Stimulated activated CD4-positive, alpha-beta T cell treated with anti-CD3 and anti-CD28 coated beads, Interleukin-2, amount 100 ng/mL, for 48 hours (primary cell): ENCODE measurements at regions not wholly inside any gene's neighbourhood (a gene's known extent, or its start where the extent isn't known, plus 50 kb on each side); places are given as distances from the start of the nearest gene placed in this dataset.
"Not testable (repeated sequence)": the region's sequence is repeated elsewhere in the genome, so short reads cannot be mapped to it uniquely, and the experiment has no call there.

Source experiments
- DNase-seq, 2 donors: peaks; one replicate each; pipeline ENCODE4 v3.0.0-alpha.2; 2020

- DNase-seq: no peak
Measured at GRCh38 chr5:155116456-155117251, 103.1 kb downstream of the KIF4B start.

GRCh38 chr5:155125551-155126095 lies 112.1 kb downstream of the KIF4B start:
- no peak for DNase-seq

GRCh38 chr5:155126573-155126972 lies 113.0 kb downstream of the KIF4B start:
- DNase-seq: no peak

GRCh38 chr5:155127552-155127951 lies 114.0 kb downstream of the KIF4B start:
- no peak for DNase-seq

GRCh38 chr5:155128786-155129512 lies 115.4 kb downstream of the KIF4B start:
- DNase-seq: no peak

GRCh38 chr5:155129513-155129880 lies 115.9 kb downstream of the KIF4B start:
- no peak for DNase-seq

GRCh38 chr5:155134130-155134529 lies 120.6 kb downstream of the KIF4B start:
- no peak for DNase-seq

GRCh38 chr5:155136216-155136850 lies 122.8 kb downstream of the KIF4B start:
- no peak for DNase-seq

- DNase-seq: no peak
Measured at GRCh38 chr5:155137683-155138082, 124.1 kb downstream of the KIF4B start.

- no peak for DNase-seq
Measured at GRCh38 chr5:155140646-155141045, 127.1 kb downstream of the KIF4B start.

GRCh38 chr5:155144956-155145355 lies 131.4 kb downstream of the KIF4B start:
- no peak for DNase-seq

GRCh38 chr5:155147222-155147621 lies 133.7 kb downstream of the KIF4B start:
- no peak for DNase-seq

- DNase-seq: no peak
Measured at GRCh38 chr5:155148694-155149093, 135.1 kb downstream of the KIF4B start.

- DNase-seq: no peak
Measured at GRCh38 chr5:155150012-155150411, 136.5 kb downstream of the KIF4B start.

- no peak for DNase-seq
Measured at GRCh38 chr5:155154973-155155372, 141.4 kb downstream of the KIF4B start.

GRCh38 chr5:155163084-155163483 lies 149.5 kb downstream of the KIF4B start:
- DNase-seq: not testable (repeated sequence)

GRCh38 chr5:155167736-155168135 lies 154.2 kb downstream of the KIF4B start:
- no peak for DNase-seq

- DNase-seq: no peak
Measured at GRCh38 chr5:155181542-155181941, 168.0 kb downstream of the KIF4B start.

- DNase-seq: no peak
Measured at GRCh38 chr5:155189476-155189875, 175.9 kb downstream of the KIF4B start.

- DNase-seq: no peak
Measured at GRCh38 chr5:155189981-155190380, 176.4 kb downstream of the KIF4B start.

GRCh38 chr5:155193029-155193428 lies 179.5 kb downstream of the KIF4B start:
- DNase-seq: no peak

- DNase-seq: no peak
Measured at GRCh38 chr5:155193483-155194107, 180.0 kb downstream of the KIF4B start.

GRCh38 chr5:155200608-155201007 lies 187.1 kb downstream of the KIF4B start:
- no peak for DNase-seq
